AG04450 (cell line): ENCODE measurements at regions not wholly inside any gene's neighbourhood (a gene's known extent, or its start where the extent isn't known, plus 50 kb on each side); places are given as distances from the start of the nearest gene placed in this dataset.

Experiments used
- CTCF ChIA-PET: fragments of 300-600, 350-600 bp; formaldehyde crosslinking; extraction: SDS; loops from one replicate; lab custom pipeline; 2022; ENCODE audit warnings: antibody characterized with exemption, inconsistent platforms; lab: Charles Lee
- POLR2A ChIA-PET: fragments of 350-600 bp; formaldehyde crosslinking; extraction: SDS; loops from one replicate; lab custom pipeline; 2021; ENCODE audit warnings: antibody characterized with exemption, inconsistent platforms; lab: Yijun Ruan, JAX
- DNase-seq: peaks from one replicate; pipeline ENCODE4 v3.0.0-alpha.2; 2011; ENCODE audit warnings: low read depth, low spot score
- H3K27ac ChIP-seq: one replicate; pipeline ENCODE4 v1.5.1; 2012; ENCODE audit warnings: low read depth, low read length, control low read depth
- H3K27me3 ChIP-seq: one replicate; pipeline ENCODE4 v1.6.0; 2012; ENCODE audit warnings: low read length; ENCODE audit not compliant: control insufficient read depth, insufficient read depth
- H3K4me3 ChIP-seq: 2 replicates; pipeline ENCODE4 v1.5.1; 2011; ENCODE audit warnings: mild to moderate bottlenecking, low read depth, low read length, control low read depth
- H3K9me3 ChIP-seq: 2 replicates; pipeline ENCODE4 v1.5.1; 2012; ENCODE audit warnings: low read length; ENCODE audit not compliant: control insufficient read depth, insufficient read depth
- TF ChIP-seq, protein P1 (sequence below): IDR thresholded peaks from 2 replicates; pipeline ENCODE4 v1.5.1; 2011; ENCODE audit warnings: low read depth, low read length, control low read depth, inconsistent platforms

GRCh38 chr2:217189747-217190146, 329.9 kb upstream of the TNP1 start:
- DNase-seq: no peak
- Histone ChIP-seq H3K27me3 (no peaks in the 10 kb centered on the region), H3K27ac (no peak overlapping the region), H3K4me3 (no peak overlapping the region), H3K9me3 (no peaks in the 10 kb centered on the region)
- ChIA-PET POLR2A (no interaction called here), CTCF (no interaction called here)
- TF ChIP-seq, protein P1, sequence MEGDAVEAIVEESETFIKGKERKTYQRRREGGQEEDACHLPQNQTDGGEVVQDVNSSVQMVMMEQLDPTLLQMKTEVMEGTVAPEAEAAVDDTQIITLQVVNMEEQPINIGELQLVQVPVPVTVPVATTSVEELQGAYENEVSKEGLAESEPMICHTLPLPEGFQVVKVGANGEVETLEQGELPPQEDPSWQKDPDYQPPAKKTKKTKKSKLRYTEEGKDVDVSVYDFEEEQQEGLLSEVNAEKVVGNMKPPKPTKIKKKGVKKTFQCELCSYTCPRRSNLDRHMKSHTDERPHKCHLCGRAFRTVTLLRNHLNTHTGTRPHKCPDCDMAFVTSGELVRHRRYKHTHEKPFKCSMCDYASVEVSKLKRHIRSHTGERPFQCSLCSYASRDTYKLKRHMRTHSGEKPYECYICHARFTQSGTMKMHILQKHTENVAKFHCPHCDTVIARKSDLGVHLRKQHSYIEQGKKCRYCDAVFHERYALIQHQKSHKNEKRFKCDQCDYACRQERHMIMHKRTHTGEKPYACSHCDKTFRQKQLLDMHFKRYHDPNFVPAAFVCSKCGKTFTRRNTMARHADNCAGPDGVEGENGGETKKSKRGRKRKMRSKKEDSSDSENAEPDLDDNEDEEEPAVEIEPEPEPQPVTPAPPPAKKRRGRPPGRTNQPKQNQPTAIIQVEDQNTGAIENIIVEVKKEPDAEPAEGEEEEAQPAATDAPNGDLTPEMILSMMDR: no peak

- Histone ChIP-seq H3K27me3 (no peaks in the 10 kb centered on the region), H3K9me3 (no peaks in the 10 kb centered on the region), H3K27ac (no peak overlapping the region), H3K4me3 (no peak overlapping the region)
- TF ChIP-seq, protein P1: no peak
- DNase-seq: no peak
- ChIA-PET POLR2A (no interaction called here), CTCF (no interaction called here)
Observed at GRCh38 chr2:217189131-217189530, 329.3 kb upstream of the TNP1 start.

- H3K4me3 ChIP-seq: no peak overlapping the region
- CTCF ChIA-PET: no interaction called here
- DNase-seq: no peak
Observed at GRCh38 chr2:217186668-217187159, 326.9 kb upstream of the TNP1 start.

GRCh38 chr2:217186152-217186551, 326.3 kb upstream of the TNP1 start:
- no peak overlapping the region for H3K4me3 ChIP-seq
- CTCF ChIA-PET: no interaction called here
- DNase-seq: no peak
- H3K9me3 ChIP-seq: no peaks in the 10 kb centered on the region
- H3K27me3 ChIP-seq: no peaks in the 10 kb centered on the region
- POLR2A ChIA-PET: no interaction called here
- no peak overlapping the region for H3K27ac ChIP-seq
- TF ChIP-seq, protein P1: no peak

More at GRCh38 chr2:217186668-217187159, 326.9 kb upstream of the TNP1 start:
- POLR2A ChIA-PET: no interaction called here
- TF ChIP-seq, protein P1: no peak
- Histone ChIP-seq H3K27ac (no peak overlapping the region), H3K27me3 (no peaks in the 10 kb centered on the region), H3K9me3 (no peaks in the 10 kb centered on the region)

DNA sequence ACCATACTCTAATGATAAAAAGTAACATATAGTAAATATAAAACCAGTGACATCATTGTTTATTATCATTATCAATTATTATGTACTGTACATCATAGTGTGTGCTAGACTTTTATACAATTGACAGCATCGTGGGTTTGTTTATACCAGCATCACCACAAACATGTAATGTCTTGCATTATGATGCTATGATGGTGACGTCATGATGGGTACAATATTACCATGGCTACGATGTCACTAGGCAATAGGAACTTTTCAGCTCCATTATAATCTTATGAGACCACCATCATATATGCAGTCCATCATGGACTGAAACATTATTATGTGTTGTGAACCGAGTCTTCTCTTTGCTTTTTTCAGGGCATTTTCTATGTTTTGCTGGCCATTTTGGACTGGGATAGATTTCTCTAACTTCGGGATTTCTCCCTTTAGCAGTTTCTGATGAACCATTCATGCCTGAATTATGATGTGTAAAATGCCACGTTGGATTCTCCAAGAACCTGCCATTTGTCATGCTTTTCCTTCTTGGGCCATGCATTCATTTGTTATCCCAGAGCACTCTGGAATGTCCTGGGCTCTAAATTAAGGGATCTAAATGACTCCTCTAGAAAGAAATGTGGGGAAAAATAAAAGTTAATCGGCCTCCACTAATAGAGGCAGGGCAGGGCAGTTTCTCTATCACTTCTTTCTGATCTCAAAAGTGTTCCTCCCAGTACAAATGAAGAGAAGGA, 325.6 kb upstream of the TNP1 start:
- TF ChIP-seq, protein P1: no peak
- CTCF ChIA-PET: no interaction called here
- Histone ChIP-seq H3K27ac (no peak overlapping the region), H3K27me3 (no peaks in the 10 kb centered on the region), H3K9me3 (no peaks in the 10 kb centered on the region), H3K4me3 (no peak overlapping the region)
- DNase-seq: no peak
- POLR2A ChIA-PET: no interaction called here
